GM23338 (cell line): ENCODE measurements at regions not wholly inside any gene's neighbourhood (a gene's known extent, or its start where the extent isn't known, plus 50 kb on each side); places are given as distances from the start of the nearest gene placed in this dataset.

ENCODE experiments used
- ATAC-seq: fragments of 200-7000 bp; cut with Tn5 transposase; 3 replicates; pipeline ENCODE4 v1.9.1; 2020
- DNase-seq: peaks from one replicate; pipeline ENCODE4 v3.0.0-alpha.2; 2015; ENCODE audit warnings: low spot score
- H2AFZ ChIP-seq: fragments of 200-600 bp; sonication (generic); 2 replicates; pipeline ENCODE4 v1.8.0; 2016; ENCODE audit warnings: antibody characterized with exemption, mild to moderate bottlenecking, moderate library complexity
- H3F3A ChIP-seq: fragments of 200-600 bp; sonication (generic); replicated peaks from 2 replicates; pipeline ENCODE4 v1.8.0; 2017; ENCODE audit warnings: antibody characterized with exemption, mixed run types, low read depth
- H3K27ac ChIP-seq: fragments of 200-600 bp; sonication (generic); 2 replicates; pipeline ENCODE4 v1.6.1; 2016; ENCODE audit warnings: low read depth
- H3K27me3 ChIP-seq: fragments of 200-600 bp; sonication (generic); 2 replicates; pipeline ENCODE4 v1.8.0; 2016; ENCODE audit warnings: mild to moderate bottlenecking, mixed run types, moderate library complexity; ENCODE audit not compliant: insufficient read depth
- H3K36me3 ChIP-seq: fragments of 200-600 bp; sonication (generic); 2 replicates; pipeline ENCODE4 v1.8.0; 2016; ENCODE audit warnings: mild to moderate bottlenecking; ENCODE audit not compliant: insufficient read depth
- H3K4me1 ChIP-seq: fragments of 200-600 bp; sonication (generic); 2 replicates; pipeline ENCODE4 v1.8.0; 2016; ENCODE audit warnings: mild to moderate bottlenecking, moderate library complexity; ENCODE audit not compliant: insufficient read depth
- H3K4me2 ChIP-seq: fragments of 200-600 bp; sonication (generic); 2 replicates; pipeline ENCODE4 v1.7.1; 2017; ENCODE audit warnings: mixed run types
- H3K4me3 ChIP-seq: fragments of 200-600 bp; sonication (generic); 2 replicates; pipeline ENCODE4 v1.6.1; 2016; ENCODE audit warnings: mixed run types
- H3K79me2 ChIP-seq: fragments of 200-600 bp; sonication (generic); replicated peaks from 2 replicates; pipeline ENCODE4 v1.8.0; 2017; ENCODE audit warnings: mild to moderate bottlenecking; ENCODE audit not compliant: insufficient read depth
- H3K9me2 ChIP-seq: fragments of 200-600 bp; sonication (generic); 2 replicates; pipeline ENCODE4 v1.8.0; 2017; ENCODE audit not compliant: insufficient read depth
- H4K20me1 ChIP-seq: fragments of 200-600 bp; sonication (generic); replicated peaks from 2 replicates; pipeline ENCODE4 v1.8.0; 2017; ENCODE audit warnings: mild to moderate bottlenecking; ENCODE audit not compliant: insufficient read depth
- H3K27ac Mint-ChIP-seq: 2 replicates; pipeline ENCODE4 v1.8.0; 2020; ENCODE audit warnings: inconsistent platforms, mild to moderate bottlenecking, moderate library complexity, mixed read lengths
- H3K27me3 Mint-ChIP-seq: 3 replicates; pipeline ENCODE4 v1.8.0; 2022; ENCODE audit warnings: low read depth, mild to moderate bottlenecking, moderate library complexity, mixed read lengths, inconsistent platforms; ENCODE audit not compliant: insufficient read depth, poor library complexity
- H3K36me3 Mint-ChIP-seq: 3 replicates; pipeline ENCODE4 v1.8.0; 2021; ENCODE audit warnings: low read depth, mild to moderate bottlenecking, inconsistent platforms, moderate library complexity, mixed read lengths
- H3K4me1 Mint-ChIP-seq: 3 replicates; pipeline ENCODE4 v1.8.0; 2020; ENCODE audit warnings: mild to moderate bottlenecking, inconsistent platforms, mixed read lengths
- H3K4me3 Mint-ChIP-seq: 3 replicates; pipeline ENCODE4 v1.8.0; 2021; ENCODE audit warnings: moderate library complexity, mild to moderate bottlenecking, inconsistent platforms, mixed read lengths
- H3K9me3 Mint-ChIP-seq: 3 replicates; pipeline ENCODE4 v1.8.0; 2020; ENCODE audit warnings: moderate library complexity, mild to moderate bottlenecking, inconsistent platforms, mixed read lengths
- CREB1 ChIP-seq: fragments of 250-450 bp; sonication (Bioruptor Pico); IDR thresholded peaks from 2 replicates; pipeline ENCODE4 v1.5.0; 2020; ENCODE audit warnings: low read depth, mild to moderate bottlenecking, moderate library complexity
- CTCF ChIP-seq, 2 experiments: fragments of 200-600 bp in 1 of 2; sonication (generic) in 1 of 2; conservative IDR thresholded peaks; 2 replicates each; pipeline versions ENCODE4 v1.5.1 to v1.6.1; 2016 to 2017; ENCODE audit warnings: antibody characterized with exemption in 2 of 2, low read depth in 2 of 2, mild to moderate bottlenecking in 2 of 2, moderate library complexity in 1 of 2
- EZH2 ChIP-seq: fragments of 200-600 bp; sonication (generic); IDR thresholded peaks from one replicate; pipeline ENCODE4 v1.8.0; 2017; ENCODE audit warnings: antibody characterized with exemption, mild to moderate bottlenecking, low read depth; ENCODE audit not compliant: unreplicated experiment
- EZH2phosphoT487 ChIP-seq: fragments of 200-600 bp; sonication (generic); IDR thresholded peaks from one replicate; pipeline ENCODE4 v1.8.1; 2018; ENCODE audit warnings: antibody characterized with exemption; ENCODE audit not compliant: unreplicated experiment
- JUNB ChIP-seq: IDR thresholded peaks from one replicate; pipeline ENCODE4 v1.6.1; 2016; ENCODE audit warnings: antibody characterized with exemption; ENCODE audit not compliant: unreplicated experiment
- NANOG ChIP-seq: IDR thresholded peaks from 2 replicates; pipeline ENCODE4 v1.6.1; 2016; ENCODE audit warnings: antibody characterized with exemption, borderline replicate concordance
- POLR2AphosphoS5 ChIP-seq: IDR thresholded peaks from 2 replicates; pipeline ENCODE4 v1.6.1; 2016; ENCODE audit warnings: antibody characterized with exemption, low read depth
- STAT1 ChIP-seq: IDR thresholded peaks from one replicate; pipeline ENCODE4 v1.6.1; 2016; ENCODE audit warnings: antibody characterized with exemption; ENCODE audit not compliant: unreplicated experiment
- ZNF114 ChIP-seq: fragments of 250-450 bp; sonication (Bioruptor Pico); IDR thresholded peaks from 2 replicates; pipeline ENCODE4 v1.5.0; 2020; ENCODE audit warnings: mild to moderate bottlenecking, moderate library complexity
- ZNF331 ChIP-seq: fragments of 250-450 bp; sonication (Bioruptor Pico); IDR thresholded peaks from 2 replicates; pipeline ENCODE4 v1.5.0; 2020; ENCODE audit warnings: low read depth, mild to moderate bottlenecking, moderate library complexity
- TF ChIP-seq, protein P1 (sequence below): IDR thresholded peaks from one replicate; pipeline ENCODE4 v1.6.1; 2018; ENCODE audit warnings: antibody characterized with exemption; ENCODE audit not compliant: unreplicated experiment
- TF ChIP-seq, protein P2 (sequence below): IDR thresholded peaks from 2 replicates; pipeline ENCODE4 v1.6.1; 2016; ENCODE audit warnings: antibody characterized with exemption
- TF ChIP-seq, protein P3 (sequence below): fragments of 250-450 bp; sonication (Bioruptor Pico); IDR thresholded peaks from 2 replicates; pipeline ENCODE4 v1.5.0; 2020; ENCODE audit warnings: mild to moderate bottlenecking, moderate library complexity

GRCh38 chr4:124946696-124947095 lies 234.2 kb upstream of the ANKRD50 start:
- H3K4me3 Mint-ChIP-seq = no peak overlapping the region

More at GRCh38 chr4:124946696-124947095, 234.2 kb upstream of the ANKRD50 start:
- Mint-ChIP-seq H3K9me3 (peaks cover 9% of the 10 kb centered on the region; the same call in 2 of the 3 replicates), H3K36me3 (peaks cover 7% of the 10 kb centered on the region; the same call in 1 of the 3 replicates), H3K4me1 (peaks cover 12% of the 10 kb centered on the region; the same call in 2 of the 3 replicates), H3K27ac (no peak overlapping the region), H3K27me3 (no peaks in the 10 kb centered on the region)
- no peak overlapping the region for H3K4me3 ChIP-seq
- no peak overlapping the region for H2AFZ ChIP-seq
- H3K27me3 ChIP-seq = no peaks in the 10 kb centered on the region
- H3K4me1 ChIP-seq = peaks cover 9% of the 10 kb centered on the region; the same call in 1 of the 2 replicates
- H3K79me2 ChIP-seq = no peaks in the 10 kb centered on the region
- H3K36me3 ChIP-seq = no peaks in the 10 kb centered on the region; the same call in 1 of the 2 replicates
- TF ChIP-seq, protein P1, sequence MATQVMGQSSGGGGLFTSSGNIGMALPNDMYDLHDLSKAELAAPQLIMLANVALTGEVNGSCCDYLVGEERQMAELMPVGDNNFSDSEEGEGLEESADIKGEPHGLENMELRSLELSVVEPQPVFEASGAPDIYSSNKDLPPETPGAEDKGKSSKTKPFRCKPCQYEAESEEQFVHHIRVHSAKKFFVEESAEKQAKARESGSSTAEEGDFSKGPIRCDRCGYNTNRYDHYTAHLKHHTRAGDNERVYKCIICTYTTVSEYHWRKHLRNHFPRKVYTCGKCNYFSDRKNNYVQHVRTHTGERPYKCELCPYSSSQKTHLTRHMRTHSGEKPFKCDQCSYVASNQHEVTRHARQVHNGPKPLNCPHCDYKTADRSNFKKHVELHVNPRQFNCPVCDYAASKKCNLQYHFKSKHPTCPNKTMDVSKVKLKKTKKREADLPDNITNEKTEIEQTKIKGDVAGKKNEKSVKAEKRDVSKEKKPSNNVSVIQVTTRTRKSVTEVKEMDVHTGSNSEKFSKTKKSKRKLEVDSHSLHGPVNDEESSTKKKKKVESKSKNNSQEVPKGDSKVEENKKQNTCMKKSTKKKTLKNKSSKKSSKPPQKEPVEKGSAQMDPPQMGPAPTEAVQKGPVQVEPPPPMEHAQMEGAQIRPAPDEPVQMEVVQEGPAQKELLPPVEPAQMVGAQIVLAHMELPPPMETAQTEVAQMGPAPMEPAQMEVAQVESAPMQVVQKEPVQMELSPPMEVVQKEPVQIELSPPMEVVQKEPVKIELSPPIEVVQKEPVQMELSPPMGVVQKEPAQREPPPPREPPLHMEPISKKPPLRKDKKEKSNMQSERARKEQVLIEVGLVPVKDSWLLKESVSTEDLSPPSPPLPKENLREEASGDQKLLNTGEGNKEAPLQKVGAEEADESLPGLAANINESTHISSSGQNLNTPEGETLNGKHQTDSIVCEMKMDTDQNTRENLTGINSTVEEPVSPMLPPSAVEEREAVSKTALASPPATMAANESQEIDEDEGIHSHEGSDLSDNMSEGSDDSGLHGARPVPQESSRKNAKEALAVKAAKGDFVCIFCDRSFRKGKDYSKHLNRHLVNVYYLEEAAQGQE = no peak
- TF ChIP-seq ZNF331 (no peak), EZH2 (no peak), JUNB (no peak), POLR2AphosphoS5 (no peak), NANOG (no peak), ZNF114 (CRISPR knock-in tag) (no peak), EZH2phosphoT487 (no peak), CREB1 (CRISPR knock-in tag) (no peak), STAT1 (no peak), CTCF (conservative IDR thresholded peaks at IDR 0.05; ENCODE audit: low read depth in 2 of 2) (no peak)
- TF ChIP-seq, protein P2, sequence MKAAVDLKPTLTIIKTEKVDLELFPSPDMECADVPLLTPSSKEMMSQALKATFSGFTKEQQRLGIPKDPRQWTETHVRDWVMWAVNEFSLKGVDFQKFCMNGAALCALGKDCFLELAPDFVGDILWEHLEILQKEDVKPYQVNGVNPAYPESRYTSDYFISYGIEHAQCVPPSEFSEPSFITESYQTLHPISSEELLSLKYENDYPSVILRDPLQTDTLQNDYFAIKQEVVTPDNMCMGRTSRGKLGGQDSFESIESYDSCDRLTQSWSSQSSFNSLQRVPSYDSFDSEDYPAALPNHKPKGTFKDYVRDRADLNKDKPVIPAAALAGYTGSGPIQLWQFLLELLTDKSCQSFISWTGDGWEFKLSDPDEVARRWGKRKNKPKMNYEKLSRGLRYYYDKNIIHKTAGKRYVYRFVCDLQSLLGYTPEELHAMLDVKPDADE = no peak
- TF ChIP-seq, protein P3, sequence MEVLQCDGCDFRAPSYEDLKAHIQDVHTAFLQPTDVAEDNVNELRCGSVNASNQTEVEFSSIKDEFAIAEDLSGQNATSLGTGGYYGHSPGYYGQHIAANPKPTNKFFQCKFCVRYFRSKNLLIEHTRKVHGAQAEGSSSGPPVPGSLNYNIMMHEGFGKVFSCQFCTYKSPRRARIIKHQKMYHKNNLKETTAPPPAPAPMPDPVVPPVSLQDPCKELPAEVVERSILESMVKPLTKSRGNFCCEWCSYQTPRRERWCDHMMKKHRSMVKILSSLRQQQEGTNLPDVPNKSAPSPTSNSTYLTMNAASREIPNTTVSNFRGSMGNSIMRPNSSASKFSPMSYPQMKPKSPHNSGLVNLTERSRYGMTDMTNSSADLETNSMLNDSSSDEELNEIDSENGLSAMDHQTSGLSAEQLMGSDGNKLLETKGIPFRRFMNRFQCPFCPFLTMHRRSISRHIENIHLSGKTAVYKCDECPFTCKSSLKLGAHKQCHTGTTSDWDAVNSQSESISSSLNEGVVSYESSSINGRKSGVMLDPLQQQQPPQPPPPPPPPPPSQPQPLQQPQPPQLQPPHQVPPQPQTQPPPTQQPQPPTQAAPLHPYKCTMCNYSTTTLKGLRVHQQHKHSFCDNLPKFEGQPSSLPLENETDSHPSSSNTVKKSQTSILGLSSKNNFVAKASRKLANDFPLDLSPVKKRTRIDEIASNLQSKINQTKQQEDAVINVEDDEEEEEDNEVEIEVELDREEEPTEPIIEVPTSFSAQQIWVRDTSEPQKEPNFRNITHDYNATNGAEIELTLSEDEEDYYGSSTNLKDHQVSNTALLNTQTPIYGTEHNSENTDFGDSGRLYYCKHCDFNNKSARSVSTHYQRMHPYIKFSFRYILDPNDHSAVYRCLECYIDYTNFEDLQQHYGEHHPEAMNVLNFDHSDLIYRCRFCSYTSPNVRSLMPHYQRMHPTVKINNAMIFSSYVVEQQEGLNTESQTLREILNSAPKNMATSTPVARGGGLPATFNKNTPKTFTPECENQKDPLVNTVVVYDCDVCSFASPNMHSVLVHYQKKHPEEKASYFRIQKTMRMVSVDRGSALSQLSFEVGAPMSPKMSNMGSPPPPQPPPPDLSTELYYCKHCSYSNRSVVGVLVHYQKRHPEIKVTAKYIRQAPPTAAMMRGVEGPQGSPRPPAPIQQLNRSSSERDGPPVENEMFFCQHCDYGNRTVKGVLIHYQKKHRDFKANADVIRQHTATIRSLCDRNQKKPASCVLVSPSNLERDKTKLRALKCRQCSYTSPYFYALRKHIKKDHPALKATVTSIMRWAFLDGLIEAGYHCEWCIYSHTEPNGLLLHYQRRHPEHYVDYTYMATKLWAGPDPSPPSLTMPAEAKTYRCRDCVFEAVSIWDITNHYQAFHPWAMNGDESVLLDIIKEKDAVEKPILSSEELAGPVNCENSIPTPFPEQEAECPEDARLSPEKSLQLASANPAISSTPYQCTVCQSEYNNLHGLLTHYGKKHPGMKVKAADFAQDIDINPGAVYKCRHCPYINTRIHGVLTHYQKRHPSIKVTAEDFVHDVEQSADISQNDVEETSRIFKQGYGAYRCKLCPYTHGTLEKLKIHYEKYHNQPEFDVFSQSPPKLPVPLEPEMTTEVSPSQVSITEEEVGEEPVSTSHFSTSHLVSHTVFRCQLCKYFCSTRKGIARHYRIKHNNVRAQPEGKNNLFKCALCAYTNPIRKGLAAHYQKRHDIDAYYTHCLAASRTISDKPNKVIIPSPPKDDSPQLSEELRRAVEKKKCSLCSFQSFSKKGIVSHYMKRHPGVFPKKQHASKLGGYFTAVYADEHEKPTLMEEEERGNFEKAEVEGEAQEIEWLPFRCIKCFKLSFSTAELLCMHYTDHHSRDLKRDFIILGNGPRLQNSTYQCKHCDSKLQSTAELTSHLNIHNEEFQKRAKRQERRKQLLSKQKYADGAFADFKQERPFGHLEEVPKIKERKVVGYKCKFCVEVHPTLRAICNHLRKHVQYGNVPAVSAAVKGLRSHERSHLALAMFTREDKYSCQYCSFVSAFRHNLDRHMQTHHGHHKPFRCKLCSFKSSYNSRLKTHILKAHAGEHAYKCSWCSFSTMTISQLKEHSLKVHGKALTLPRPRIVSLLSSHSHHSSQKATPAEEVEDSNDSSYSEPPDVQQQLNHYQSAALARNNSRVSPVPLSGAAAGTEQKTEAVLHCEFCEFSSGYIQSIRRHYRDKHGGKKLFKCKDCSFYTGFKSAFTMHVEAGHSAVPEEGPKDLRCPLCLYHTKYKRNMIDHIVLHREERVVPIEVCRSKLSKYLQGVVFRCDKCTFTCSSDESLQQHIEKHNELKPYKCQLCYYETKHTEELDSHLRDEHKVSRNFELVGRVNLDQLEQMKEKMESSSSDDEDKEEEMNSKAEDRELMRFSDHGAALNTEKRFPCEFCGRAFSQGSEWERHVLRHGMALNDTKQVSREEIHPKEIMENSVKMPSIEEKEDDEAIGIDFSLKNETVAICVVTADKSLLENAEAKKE (CRISPR knock-in tag) = no peak
- no peaks in the 10 kb centered on the region for H3K9me2 ChIP-seq
- H4K20me1 ChIP-seq = no peaks in the 10 kb centered on the region
- no peak for ATAC-seq
- no peak overlapping the region for H3K4me2 ChIP-seq
- H3K27ac ChIP-seq = no peak overlapping the region
- no peak for DNase-seq
- H3F3A ChIP-seq = no peaks in the 10 kb centered on the region
